H1 (cell line): ENCODE measurements at regions not wholly inside any gene's neighbourhood (a gene's known extent, or its start where the extent isn't known, plus 50 kb on each side); places are given as distances from the start of the nearest gene placed in this dataset.

ENCODE experiments used
- CTCF ChIA-PET: fragments of 300-600 bp; sonication (Branson Sonifier 250); formaldehyde crosslinking; loops from one replicate; lab custom pipeline; 2021; ENCODE audit not compliant: partially characterized antibody; lab: Charles Lee
- POLR2A ChIA-PET: fragments of 300-600 bp; sonication (Branson Sonifier 250); formaldehyde crosslinking; loops from one replicate; lab custom pipeline; 2021; ENCODE audit warnings: inconsistent platforms; ENCODE audit not compliant: partially characterized antibody; lab: Charles Lee
- DNase-seq, 2 experiments: peaks; one replicate each; pipeline versions ENCODE4 v3.0.0 to v3.0.0-alpha.2; 2010 to 2022; ENCODE audit warnings: low spot score in 2 of 2, low read depth in 1 of 2, mixed read lengths in 1 of 2
- FAIRE-seq: peaks from 2 replicates; lab custom pipeline; 2011; peaks lifted over from hg19 to GRCh38; lab: Jason Lieb, UNC
- H2AFZ ChIP-seq: 2 replicates; pipeline ENCODE4 v1.8.1; 2012; ENCODE audit warnings: low read length, inconsistent platforms
- H2AK5ac ChIP-seq: 2 replicates; pipeline ENCODE4 v1.6.1; 2013; ENCODE audit warnings: low read depth, low read length
- H2BK120ac ChIP-seq: replicated peaks from 2 replicates; pipeline ENCODE3; 2013; ENCODE audit warnings: low read depth, low read length, inconsistent platforms
- H2BK12ac ChIP-seq: 2 replicates; pipeline ENCODE4 v1.6.1; 2013; ENCODE audit warnings: low read depth, low read length
- H2BK15ac ChIP-seq: 2 replicates; pipeline ENCODE4 v1.6.1; 2013; ENCODE audit warnings: low read length
- H2BK20ac ChIP-seq: 2 replicates; pipeline ENCODE4 v1.6.1; 2013; ENCODE audit warnings: low read length
- H2BK5ac ChIP-seq: 2 replicates; pipeline ENCODE4 v1.6.1; 2013; ENCODE audit warnings: low read depth, low read length
- H3K14ac ChIP-seq: 2 replicates; pipeline ENCODE4 v1.6.1; 2013; ENCODE audit warnings: inconsistent platforms; ENCODE audit not compliant: insufficient read length
- H3K18ac ChIP-seq: 2 replicates; pipeline ENCODE4 v1.6.1; 2013; ENCODE audit warnings: low read length; ENCODE audit errors: extremely low read depth
- H3K23ac ChIP-seq: 2 replicates; pipeline ENCODE4 v1.6.1; 2013; ENCODE audit warnings: inconsistent platforms; ENCODE audit not compliant: insufficient read length
- H3K23me2 ChIP-seq: 2 replicates; pipeline ENCODE4 v1.6.1; 2013; ENCODE audit warnings: low read depth, low read length
- H3K27ac ChIP-seq: 2 replicates; pipeline ENCODE4 v1.6.1; 2011; ENCODE audit warnings: low read depth, low read length, inconsistent platforms
- H3K27me3 ChIP-seq, 4 experiments: replicated peaks in 1 of 4; 1 replicate in 1 of 4; 2 replicates in 3 of 4; pipeline versions ENCODE4 v1.6.1 to v1.8.1; 2011 to 2013; ENCODE audit warnings: low read length in 3 of 4, mild to moderate bottlenecking in 3 of 4, inconsistent platforms in 2 of 4, mixed read lengths in 2 of 4, moderate library complexity in 1 of 4; ENCODE audit not compliant: control insufficient read depth in 3 of 4, insufficient read depth in 3 of 4; ENCODE audit errors: extremely low read depth in 1 of 4
- H3K36me3 ChIP-seq, 4 experiments: 2 replicates each; pipeline versions ENCODE4 v1.6.1 to v1.8.1; 2011 to 2013; ENCODE audit warnings: mild to moderate bottlenecking in 4 of 4, low read length in 3 of 4, moderate library complexity in 2 of 4, control low read depth in 1 of 4, inconsistent platforms in 1 of 4; ENCODE audit not compliant: insufficient read depth in 4 of 4, control insufficient read depth in 2 of 4
- H3K4ac ChIP-seq: replicated peaks from 2 replicates; pipeline ENCODE3; 2013; ENCODE audit warnings: low read length, low read depth, mixed read lengths, inconsistent platforms; ENCODE audit not compliant: insufficient read length
- H3K4me1 ChIP-seq, 4 experiments: replicated peaks in 1 of 4; 1 replicate in 1 of 4; 2 replicates in 3 of 4; pipeline versions ENCODE4 v1.6.1 to v1.8.1; 2011 to 2013; ENCODE audit warnings: low read length in 3 of 4, inconsistent platforms in 2 of 4, mixed read lengths in 1 of 4; ENCODE audit not compliant: insufficient read depth in 4 of 4, control insufficient read depth in 3 of 4
- H3K4me2 ChIP-seq, 2 experiments: 2 replicates each; pipeline versions ENCODE4 v1.6.1 to v1.8.1; 2011 to 2013; ENCODE audit warnings: low read depth in 2 of 2, low read length in 2 of 2, control low read depth in 1 of 2, inconsistent platforms in 1 of 2, mild to moderate bottlenecking in 1 of 2; ENCODE audit not compliant: insufficient read depth in 1 of 2
- H3K4me3 ChIP-seq, 4 experiments: fragments of 200-600, 300-600 bp in 1 of 4; sonication (generic), shearing (Covaris generic), sonication (Bioruptor Twin) in 1 of 4; 2 replicates each; pipeline versions ENCODE4 v1.5.1 to v1.8.1; 2011 to 2016; ENCODE audit warnings: low read length in 4 of 4, low read depth in 3 of 4, control low read depth in 2 of 4, inconsistent platforms in 2 of 4, mild to moderate bottlenecking in 2 of 4, mixed read lengths in 1 of 4, moderate library complexity in 1 of 4; ENCODE audit not compliant: insufficient read depth in 2 of 4; ENCODE audit errors: extremely low read depth in 1 of 4
- H3K56ac ChIP-seq: replicated peaks from 2 replicates; pipeline ENCODE3; 2013; ENCODE audit warnings: low read depth, mild to moderate bottlenecking, mixed read lengths, low read length, inconsistent platforms; ENCODE audit not compliant: insufficient read length
- H3K79me1 ChIP-seq: 2 replicates; pipeline ENCODE4 v1.6.1; 2013; ENCODE audit warnings: low read depth, low read length, control low read depth
- H3K79me2 ChIP-seq, 2 experiments: 2 replicates each; pipeline versions ENCODE4 v1.6.1 to v1.8.1; 2012 to 2013; ENCODE audit warnings: low read length in 2 of 2, mild to moderate bottlenecking in 2 of 2, inconsistent platforms in 1 of 2; ENCODE audit not compliant: insufficient read depth in 2 of 2, control insufficient read depth in 1 of 2
- H3K9ac ChIP-seq, 4 experiments: replicated peaks in 1 of 4; 1 replicate in 1 of 4; 2 replicates in 3 of 4; pipeline versions ENCODE4 v1.6.1 to v1.8.1; 2011 to 2013; ENCODE audit warnings: low read depth in 3 of 4, low read length in 3 of 4, control low read depth in 2 of 4, mild to moderate bottlenecking in 2 of 4, moderate library complexity in 2 of 4, inconsistent platforms in 1 of 4; ENCODE audit errors: extremely low read depth in 1 of 4
- H3K9me3 ChIP-seq, 2 experiments: 2 replicates each; pipeline versions ENCODE4 v1.6.1 to v1.8.1; 2012 to 2013; ENCODE audit warnings: mild to moderate bottlenecking in 2 of 2, moderate library complexity in 2 of 2, control low read depth in 1 of 2, inconsistent platforms in 1 of 2, low read depth in 1 of 2, low read length in 1 of 2, mixed read lengths in 1 of 2; ENCODE audit not compliant: insufficient read depth in 2 of 2
- H4K20me1 ChIP-seq, 2 experiments: replicated peaks in 1 of 2; 2 replicates each; pipeline versions ENCODE3 to v1.8.1; 2011 to 2013; ENCODE audit warnings: inconsistent platforms in 2 of 2, low read length in 2 of 2, mild to moderate bottlenecking in 1 of 2; ENCODE audit not compliant: insufficient read depth in 2 of 2, control insufficient read depth in 1 of 2
- H4K5ac ChIP-seq: 2 replicates; pipeline ENCODE4 v1.6.1; 2013; ENCODE audit warnings: low read length, low read depth, mixed read lengths, inconsistent platforms; ENCODE audit not compliant: insufficient read length
- H4K8ac ChIP-seq: 2 replicates; pipeline ENCODE4 v1.8.0; 2013; ENCODE audit warnings: mild to moderate bottlenecking, moderate library complexity, low read length, inconsistent platforms; ENCODE audit not compliant: insufficient read depth; ENCODE audit errors: extremely low read depth
- H4K91ac ChIP-seq: replicated peaks from 2 replicates; pipeline ENCODE3; 2013; ENCODE audit warnings: low read length, mixed read lengths, inconsistent platforms; ENCODE audit not compliant: insufficient read length
- CBX8 ChIP-seq: fragments of 300-800, 300-1000 bp; sonication (generic); IDR thresholded peaks from 2 replicates; pipeline ENCODE4 v1.7.1; 2016; ENCODE audit warnings: low read depth, low read length, borderline replicate concordance
- NANOG ChIP-seq: IDR thresholded peaks from 2 replicates; pipeline ENCODE4 v1.6.1; 2011; ENCODE audit warnings: low read length, low read depth, mild to moderate bottlenecking, inconsistent platforms; ENCODE audit not compliant: insufficient read depth, poor library complexity, severe bottlenecking
- POLR2AphosphoS5 ChIP-seq: IDR thresholded peaks from 2 replicates; pipeline ENCODE4 v1.6.1; 2011; ENCODE audit warnings: low read depth, low read length
- POU5F1 ChIP-seq: IDR thresholded peaks from 2 replicates; pipeline ENCODE4 v1.6.1; 2011; ENCODE audit warnings: low read depth, mild to moderate bottlenecking, low read length, moderate library complexity
- SRF ChIP-seq: IDR thresholded peaks from 2 replicates; pipeline ENCODE4 v1.6.1; 2011; ENCODE audit warnings: mild to moderate bottlenecking, low read depth, low read length, moderate library complexity
- YY1 ChIP-seq: IDR thresholded peaks from 2 replicates; pipeline ENCODE4 v1.6.1; 2011; ENCODE audit warnings: low read depth, mild to moderate bottlenecking, low read length
- ZNF274 ChIP-seq: IDR thresholded peaks from 2 replicates; pipeline ENCODE4 v1.7.0; 2012; ENCODE audit warnings: low read length, borderline replicate concordance; ENCODE audit errors: extremely low read depth
- WGBS, 2 experiments: shearing (Covaris generic) in 1 of 2; methylation state at CpG; one replicate each; pipeline versions ENCODE4 v1.1.6 to v1.1.7; 2013 to 2015; ENCODE audit warnings: low lambda C conversion rate in 2 of 2, mixed read lengths in 2 of 2, inconsistent platforms in 1 of 2, low coverage in 1 of 2, missing lambda C conversion rate in 1 of 2; ENCODE audit not compliant: insufficient replicate concordance in 2 of 2, insufficient coverage in 1 of 2, insufficient read length in 1 of 2; ENCODE audit errors: extremely low coverage in 1 of 2, missing lambda C conversion rate in 1 of 2; 5-methylcytosine and 5-hydroxymethylcytosine counted together
- TF ChIP-seq, protein P1 (sequence below): IDR thresholded peaks from 2 replicates; pipeline ENCODE4 v1.6.1; 2011; ENCODE audit warnings: low read depth, mild to moderate bottlenecking, low read length; ENCODE audit not compliant: insufficient read depth

GRCh38 chr7:15972862-15973275 is 286.4 kb upstream of the MEOX2 start:
- no peak overlapping the region for H2AK5ac ChIP-seq
- H3K18ac ChIP-seq: no peak overlapping the region
- no peaks in the 10 kb centered on the region for H3K79me1 ChIP-seq
- H3K4me3 ChIP-seq: no peak overlapping the region
- no peak overlapping the region for H3K14ac ChIP-seq
- no peaks in the 10 kb centered on the region for H3K23me2 ChIP-seq
- no peaks in the 10 kb centered on the region for H3K79me2 ChIP-seq
- H4K5ac ChIP-seq: no peak overlapping the region
- no peak overlapping the region for H2BK20ac ChIP-seq
- 71% methylated on average over 3 of the region's 3 CpGs; no CpG with 5 or more reads in 1 of the 2 experiments for WGBS, 2 experiments
- H2BK15ac ChIP-seq: no peak overlapping the region
- no peak overlapping the region for H4K8ac ChIP-seq
- POLR2A ChIA-PET: no interaction called here
- H3K56ac ChIP-seq: no peak overlapping the region
- TF ChIP-seq YY1 (no peak), POLR2AphosphoS5 (no peak), SRF (no peak), ZNF274 (no peak), CBX8 (no peak), POU5F1 (no peak), NANOG (no peak)
- TF ChIP-seq, protein P1, sequence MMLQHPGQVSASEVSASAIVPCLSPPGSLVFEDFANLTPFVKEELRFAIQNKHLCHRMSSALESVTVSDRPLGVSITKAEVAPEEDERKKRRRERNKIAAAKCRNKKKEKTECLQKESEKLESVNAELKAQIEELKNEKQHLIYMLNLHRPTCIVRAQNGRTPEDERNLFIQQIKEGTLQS: no peak
- TF ChIP-seq, all 59 proteins: peak for 0
- H3K9ac ChIP-seq: no peak overlapping the region
- H4K91ac ChIP-seq: no peak overlapping the region
- no peaks in the 10 kb centered on the region for H3K4me1 ChIP-seq
- FAIRE-seq (no peak), DNase-seq (no peak)
- no peaks in the 10 kb centered on the region for H3K9me3 ChIP-seq
- H3K23ac ChIP-seq: no peak overlapping the region
- H3K4ac ChIP-seq: no peak overlapping the region
- no peak overlapping the region for H2BK5ac ChIP-seq
- H3K27ac ChIP-seq: no peak overlapping the region
- H2AFZ ChIP-seq: no peak overlapping the region
- H3K27me3 ChIP-seq: no peaks in the 10 kb centered on the region
- H2BK120ac ChIP-seq: no peak overlapping the region
- no peak overlapping the region for H2BK12ac ChIP-seq
- CTCF ChIA-PET: no interaction called here
- H3K4me2 ChIP-seq: no peak overlapping the region
- H3K36me3 ChIP-seq: no peaks in the 10 kb centered on the region
- H4K20me1 ChIP-seq: no peaks in the 10 kb centered on the region
